T47D (cell line): ENCODE measurements at regions not wholly inside any gene's neighbourhood (a gene's known extent, or its start where the extent isn't known, plus 50 kb on each side); places are given as distances from the start of the nearest gene placed in this dataset.
"Not testable (repeated sequence)": the region's sequence is repeated elsewhere in the genome, so short reads cannot be mapped to it uniquely, and the experiment has no call there.

Experiments used
- DNase-seq, 2 experiments: peaks; one replicate each; pipeline versions ENCODE4 v3.0.0 to v3.0.0-alpha.2; 2011 to 2012; ENCODE audit warnings: low read depth in 1 of 2, low spot score in 1 of 2
- JUND ChIP-seq: IDR thresholded peaks from 2 replicates; pipeline ENCODE4 v1.6.1; 2012; ENCODE audit warnings: low read depth
- in situ Hi-C: cut with HindIII; loops from 2 replicates; pipeline ENCODE4 v1.10.0; 2016; ENCODE audit warnings: low sequenced_read_pairs, low pct_unique_long_range_greater_than_20kb

DNA sequence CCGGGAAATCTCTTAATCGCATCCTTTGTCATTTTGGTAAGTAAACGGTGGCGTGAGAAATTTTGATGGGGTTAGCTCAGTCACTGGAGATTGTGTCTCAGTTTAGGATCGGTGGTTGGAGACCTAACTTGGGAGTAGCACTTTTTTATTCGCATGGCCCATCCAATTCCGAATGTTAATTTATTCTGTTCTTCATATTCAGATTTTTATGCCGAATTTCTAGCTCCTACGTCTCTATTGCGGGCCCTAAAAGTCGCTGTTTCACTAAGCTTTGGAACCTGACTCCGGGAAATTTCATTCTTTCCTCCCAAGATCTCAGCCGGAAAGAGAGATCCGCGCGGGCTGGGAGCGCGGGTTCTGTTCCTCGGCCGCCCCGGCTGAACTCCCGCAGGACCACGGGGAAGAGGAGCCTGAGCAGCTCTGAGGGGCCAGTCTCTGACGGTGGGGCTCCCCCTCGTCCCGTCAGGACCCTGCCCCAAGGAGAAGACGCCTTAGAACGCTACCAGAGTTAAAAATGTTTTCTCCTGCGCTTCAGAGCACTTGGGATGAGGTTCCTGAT, 279.7 kb downstream of the FAM72C start:
- DNase-seq, result no peak
- in situ Hi-C loops, result no loop called here

DNA sequence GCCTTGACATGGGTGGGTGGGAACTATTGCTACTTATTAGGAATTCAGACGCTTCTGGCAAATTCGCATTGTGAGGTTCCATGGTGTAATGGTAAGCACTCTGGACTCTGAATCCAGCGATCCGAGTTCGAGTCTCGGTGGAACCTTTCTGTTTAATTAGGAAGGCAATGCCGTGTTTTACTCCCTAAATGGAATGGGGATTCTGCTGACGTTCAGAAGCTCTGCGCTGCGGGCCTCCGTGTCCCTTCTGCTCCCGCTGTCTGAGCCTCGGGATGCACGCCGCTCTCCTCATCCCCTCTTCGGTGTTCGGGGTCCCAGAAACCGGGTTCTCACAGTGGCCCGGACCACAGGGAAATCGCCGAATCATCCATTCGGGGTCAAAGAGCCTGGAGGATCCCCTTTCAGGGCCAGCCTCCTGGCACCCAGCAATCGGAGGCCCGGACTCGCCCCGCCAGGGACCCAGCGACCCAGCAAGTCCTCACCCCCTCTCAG, 280.3 kb downstream of the FAM72C start:
- DNase-seq, result no peak
- in situ Hi-C loops, result no loop called here
- no peak for TF ChIP-seq JUND

More for the DNA sequence above, 279.7 kb downstream of the FAM72C start:
- TF ChIP-seq JUND, result no peak

DNA sequence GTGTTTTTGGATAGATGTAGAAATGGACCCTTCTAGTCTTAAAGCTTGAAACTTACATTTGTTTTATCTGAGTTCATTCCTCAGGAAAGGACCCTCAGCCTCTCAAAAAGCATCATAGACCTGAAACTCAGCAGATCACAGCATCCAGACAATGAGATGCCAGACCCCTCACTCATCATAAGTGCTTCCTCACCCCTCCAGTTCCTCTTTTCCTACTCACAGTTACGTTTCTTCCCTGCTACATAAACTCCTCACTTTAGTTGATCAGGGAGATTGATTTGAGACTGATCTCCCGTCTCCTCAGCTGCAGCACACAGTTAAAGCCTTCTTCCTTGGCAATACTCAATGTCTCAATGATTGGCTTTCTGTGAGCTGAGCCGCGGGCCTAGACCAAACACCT, 282.0 kb downstream of the FAM72C start:
- in situ Hi-C loops, result no loop called here

DNA sequence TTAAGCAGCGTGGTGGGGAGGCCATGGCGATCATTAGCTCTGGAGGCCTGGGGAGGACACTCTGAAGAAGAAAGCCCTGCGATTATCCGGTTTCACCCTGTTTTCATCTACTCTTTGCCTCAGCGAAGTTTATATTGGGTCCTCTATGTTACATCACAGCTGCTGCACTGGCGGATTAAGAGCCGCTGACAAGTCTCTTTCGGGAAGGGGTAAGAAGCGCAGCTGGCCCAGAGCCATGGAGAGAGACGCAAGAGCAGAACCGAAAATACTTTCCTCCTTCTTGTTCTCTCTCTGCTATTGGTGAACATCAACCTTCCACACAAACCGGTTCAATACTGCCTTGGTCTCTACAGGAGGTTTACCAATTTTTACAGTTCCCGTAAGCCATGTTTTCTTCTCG, 291.5 kb downstream of the FAM72C start:
- no peak for DNase-seq
- TF ChIP-seq JUND, result no peak
- in situ Hi-C loops, result no loop called here

More for the DNA sequence above, 282.0 kb downstream of the FAM72C start:
- DNase-seq, result no peak
- TF ChIP-seq JUND, result no peak

DNA sequence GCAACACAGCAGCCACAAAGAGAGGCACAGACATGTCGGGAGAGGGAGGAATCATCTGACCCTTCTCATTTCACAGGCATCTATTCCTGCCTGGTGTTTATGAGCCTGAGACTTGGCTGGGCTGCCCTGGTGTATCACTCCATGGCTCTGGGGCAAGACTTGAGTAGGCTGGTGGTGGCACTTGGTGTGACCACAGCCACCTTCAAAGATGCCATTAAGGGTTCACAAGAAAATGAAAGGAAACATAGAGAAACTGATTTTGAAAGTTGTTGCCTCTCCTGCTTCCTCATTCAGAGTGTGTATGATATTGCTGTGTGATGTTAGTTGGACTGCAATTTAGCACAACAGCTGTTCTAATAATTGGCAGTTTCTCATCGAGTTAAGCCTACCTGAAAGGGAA, 298.8 kb downstream of the FAM72C start:
- no peak for TF ChIP-seq JUND
- in situ Hi-C loops, result no loop called here
- no peak for DNase-seq

DNA sequence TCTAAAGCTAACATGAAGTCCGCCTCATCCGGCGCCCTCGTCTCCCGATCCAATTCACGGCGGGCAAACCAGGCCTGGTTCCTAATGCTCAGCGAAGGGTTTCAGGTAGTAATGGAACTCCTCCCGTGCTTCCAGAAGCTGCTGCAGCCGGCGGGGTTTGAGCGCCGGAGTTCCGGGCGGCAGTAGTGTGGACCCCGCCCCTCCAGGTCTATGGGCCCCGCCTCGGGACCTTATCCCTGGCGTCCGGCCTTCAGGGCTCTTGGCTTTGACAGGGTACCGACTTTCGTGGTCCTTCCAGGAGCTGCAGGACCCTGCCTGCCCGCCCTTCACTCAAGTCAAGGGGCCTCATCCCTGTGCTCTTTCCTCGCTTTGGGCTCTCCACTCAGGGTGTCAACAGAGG, 304.1 kb downstream of the FAM72C start:
- TF ChIP-seq JUND, result no peak
- no peak for DNase-seq
- in situ Hi-C loops, result no loop called here

DNA sequence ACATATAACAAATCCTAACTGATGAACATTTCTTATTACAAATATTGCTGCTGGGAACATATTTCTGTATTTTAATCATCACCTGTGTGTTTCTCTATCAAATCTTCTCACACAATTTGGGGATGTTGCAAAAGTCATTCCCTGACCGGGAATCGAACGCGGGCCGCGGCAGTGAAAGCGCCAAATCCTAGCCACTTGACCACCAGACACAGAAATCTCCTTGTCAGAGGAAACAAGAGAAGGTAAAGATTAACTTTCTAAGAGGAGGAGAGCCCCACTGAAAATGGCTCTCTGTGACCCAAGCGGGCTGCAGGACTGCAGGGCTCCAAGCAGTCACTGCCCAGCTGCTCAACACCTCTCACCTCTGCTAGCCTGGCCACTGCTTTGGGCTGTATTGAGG, 304.9 kb downstream of the FAM72C start:
- in situ Hi-C loops, result no loop called here
- no peak for TF ChIP-seq JUND
- no peak for DNase-seq

DNA sequence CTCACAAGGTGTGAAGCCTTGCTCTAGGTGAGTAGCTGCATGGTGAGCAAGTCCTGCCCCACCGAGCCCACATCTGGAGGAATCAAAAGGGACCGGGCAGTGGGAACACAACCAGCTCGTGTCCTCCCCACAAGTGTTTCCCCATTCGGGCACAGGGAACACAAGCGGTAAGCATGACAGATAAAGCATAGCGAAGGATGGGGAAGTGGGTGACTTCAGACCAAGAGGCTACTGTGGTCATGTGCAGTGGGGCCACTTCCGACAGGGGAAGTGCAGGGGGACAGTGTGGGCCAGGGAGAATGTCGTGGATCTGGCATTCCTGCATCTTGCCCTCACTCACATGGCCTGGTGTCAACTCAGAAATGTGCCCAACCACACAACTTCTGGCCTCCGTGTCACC, 306.2 kb downstream of the FAM72C start:
- DNase-seq, result no peak
- TF ChIP-seq JUND, result no peak
- in situ Hi-C loops, result no loop called here

DNA sequence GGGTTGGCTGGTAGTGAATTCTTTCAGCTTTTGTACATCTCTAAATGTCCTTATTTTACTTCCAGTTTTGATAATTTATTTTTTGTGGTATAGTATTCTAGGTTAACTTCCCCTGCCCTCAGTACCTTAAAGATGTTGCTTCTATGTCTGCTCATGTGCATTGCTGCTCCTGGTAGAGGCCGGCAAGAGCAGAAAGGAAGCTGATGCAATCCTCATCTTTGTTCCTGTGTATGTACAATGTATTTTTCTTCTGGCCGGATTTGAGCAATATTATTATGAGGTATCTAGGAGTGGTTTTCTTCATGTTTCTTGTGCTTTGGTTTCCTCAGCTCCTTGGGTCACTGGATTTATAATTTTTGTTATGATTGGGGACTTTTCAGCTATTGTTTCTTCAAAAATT, 308.7 kb downstream of the FAM72C start:
- DNase-seq, in situ Hi-C loops: not testable (repeated sequence)

DNA sequence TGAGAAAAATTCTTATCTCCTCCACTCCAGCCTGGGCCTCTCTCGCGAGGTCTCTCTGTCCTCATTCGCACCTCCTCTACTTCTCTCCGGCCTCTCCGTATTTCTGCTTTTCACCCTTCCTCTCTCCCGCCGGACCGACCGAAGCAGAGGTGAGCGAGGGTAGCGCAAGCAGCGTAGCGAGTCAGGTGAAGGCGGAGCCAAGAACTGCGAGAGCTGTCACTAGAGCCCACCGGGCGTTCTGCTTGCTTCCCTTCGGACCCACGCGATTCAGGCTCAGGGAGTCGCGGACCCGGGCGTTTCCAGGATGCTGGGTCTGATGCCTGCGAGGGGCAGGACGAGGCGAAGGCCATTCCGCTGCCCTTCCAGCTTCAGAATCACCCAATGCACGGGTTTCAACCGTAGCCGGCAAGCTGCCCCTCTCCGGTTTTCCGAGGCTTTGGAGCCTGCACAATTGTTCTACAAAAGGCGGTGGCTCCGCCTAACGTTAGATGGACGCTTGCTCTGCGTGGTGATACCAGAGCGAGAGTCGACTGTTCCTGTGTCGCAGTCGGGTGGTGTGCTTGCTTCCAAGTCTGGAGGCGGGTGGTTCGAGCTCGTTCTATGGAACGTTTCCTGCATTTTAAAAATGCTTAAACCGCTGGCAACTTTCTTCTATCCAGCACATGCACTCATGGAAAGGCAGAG, 310.2 kb downstream of the FAM72C start:
- in situ Hi-C loops, result no loop called here
- no peak for TF ChIP-seq JUND
- DNase-seq, result no peak

DNA sequence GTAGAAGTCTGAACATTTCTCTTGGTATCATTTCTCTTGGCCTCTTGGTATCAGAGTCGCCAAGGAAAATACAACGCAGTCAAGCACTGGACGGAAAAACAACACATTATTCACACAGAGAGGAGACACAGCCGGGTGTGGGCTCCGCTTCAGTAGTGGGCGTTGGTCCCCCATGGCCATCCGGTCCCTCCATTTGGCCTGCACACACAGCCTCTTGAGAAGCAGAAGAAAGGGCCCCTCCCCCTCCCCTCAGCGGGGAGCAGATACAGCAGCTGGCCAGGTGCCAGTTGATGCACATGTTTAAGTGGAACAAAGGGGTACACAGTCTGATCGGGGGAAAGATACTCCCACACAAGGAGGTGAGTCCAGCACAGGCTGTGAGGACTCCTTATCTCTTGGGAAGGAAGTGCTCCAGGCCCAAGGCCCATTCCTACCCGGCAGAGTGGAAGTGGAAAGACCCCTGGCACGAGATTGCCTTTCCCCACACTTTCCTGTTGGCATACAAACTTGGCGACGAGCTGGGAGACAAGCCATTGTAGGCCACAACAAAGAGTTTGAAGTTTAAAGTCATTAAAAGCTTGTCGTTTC, 311.3 kb downstream of the FAM72C start:
- TF ChIP-seq JUND, result no peak
- in situ Hi-C loops, result no loop called here
- no peak for DNase-seq

DNA sequence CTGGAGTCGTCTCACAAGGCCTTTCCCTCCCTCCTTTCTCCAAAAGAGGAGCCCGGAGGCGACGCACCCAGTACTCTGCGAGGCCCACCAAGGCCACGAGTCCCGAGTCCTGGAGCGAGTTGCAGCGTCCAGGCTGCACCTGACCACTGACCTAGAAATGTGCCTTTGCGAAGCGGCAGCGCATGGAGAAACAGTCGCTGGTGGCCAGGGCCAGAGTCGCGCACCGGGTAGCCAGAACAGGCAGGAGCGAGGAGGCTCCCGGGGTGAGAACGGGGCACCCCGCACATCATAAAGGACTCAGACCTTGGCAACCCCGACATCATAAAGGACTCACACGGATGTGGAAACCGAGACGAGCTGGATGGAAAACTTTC, 318.4 kb downstream of the FAM72C start:
- DNase-seq, result no peak
- TF ChIP-seq JUND, result no peak
- in situ Hi-C loops, result no loop called here

DNA sequence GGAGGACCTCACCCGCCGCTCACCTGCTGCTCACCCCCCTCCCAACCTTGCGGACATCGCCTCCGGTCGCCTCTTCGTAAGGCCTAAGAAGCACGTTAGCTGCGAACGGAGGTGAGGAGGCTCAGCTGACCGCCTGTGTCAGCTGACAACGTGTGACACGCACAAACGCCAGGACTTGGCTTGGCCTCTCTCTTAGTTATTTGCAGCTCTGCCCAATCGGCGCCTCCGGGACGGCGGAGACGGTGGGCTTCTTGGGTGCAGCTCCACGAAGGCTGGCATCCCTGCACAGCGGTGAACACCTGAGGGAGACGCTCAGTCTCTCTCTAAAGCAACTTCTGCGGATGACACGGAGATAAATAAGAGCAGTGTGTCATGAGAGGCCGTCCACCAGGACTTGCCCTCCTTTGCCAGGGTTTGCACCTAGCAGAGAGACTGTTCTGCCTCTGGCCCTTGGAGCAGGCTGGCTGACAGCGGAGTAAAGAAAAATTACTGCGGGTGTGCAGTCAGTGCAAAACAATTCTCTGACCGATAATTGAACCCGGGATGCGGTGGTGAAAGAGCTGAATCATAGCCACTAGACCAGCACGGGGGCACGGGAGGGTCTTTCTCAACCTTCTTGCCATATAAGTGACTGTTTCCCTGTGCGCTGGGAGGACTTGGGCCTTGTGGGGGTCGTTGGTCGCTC, 318.9 kb downstream of the FAM72C start:
- in situ Hi-C loops, result no loop called here
- no peak for DNase-seq
- TF ChIP-seq JUND, result no peak
